GM18519 (cell line): ENCODE measurements at regions not wholly inside any gene's neighbourhood (a gene's known extent, or its start where the extent isn't known, plus 50 kb on each side); places are given as distances from the start of the nearest gene placed in this dataset.
"Not testable (repeated sequence)": the region's sequence is repeated elsewhere in the genome, so short reads cannot be mapped to it uniquely, and the experiment has no call there.

Experiments used
- ATAC-seq: cut with Tn5 transposase; IDR thresholded peaks from one replicate; pipeline ENCODE4 v1.9.1; 2021; ENCODE audit warnings: mild to moderate bottlenecking, moderate library complexity; ENCODE audit not compliant: unreplicated experiment, low FRiP score

GRCh38 chr6:169101981-169102380 is 151.7 kb downstream of the THBS2 start:
- ATAC-seq = no peak

- no peak for ATAC-seq
Measured at GRCh38 chr6:169101036-169101805, 152.4 kb downstream of the THBS2 start.

- ATAC-seq = no peak
Measured at GRCh38 chr6:169099411-169100202, 154.0 kb downstream of the THBS2 start.

GRCh38 chr6:169098651-169099050 is 155.0 kb downstream of the THBS2 start:
- ATAC-seq = not testable (repeated sequence)

- no peak for ATAC-seq
Measured at GRCh38 chr6:169098116-169098515, 155.5 kb downstream of the THBS2 start.

GRCh38 chr6:169097381-169097959 is 156.2 kb downstream of the THBS2 start:
- no peak for ATAC-seq

GRCh38 chr6:169096388-169096787 is 157.3 kb downstream of the THBS2 start:
- ATAC-seq = no peak

GRCh38 chr6:169095153-169095552 is 158.5 kb downstream of the THBS2 start:
- ATAC-seq = no peak

- ATAC-seq = no peak
Measured at GRCh38 chr6:169094552-169094950, 159.1 kb downstream of the THBS2 start.

- ATAC-seq = no peak
Measured at GRCh38 chr6:169093770-169094551, 159.7 kb downstream of the THBS2 start.

- ATAC-seq = no peak
Measured at GRCh38 chr6:169093066-169093723, 160.5 kb downstream of the THBS2 start.

- ATAC-seq = peak; percentile 66
Measured at GRCh38 chr6:169092375-169092774, 161.3 kb downstream of the THBS2 start.

- not testable (repeated sequence) for ATAC-seq
Measured at GRCh38 chr6:169090514-169091127, 163.0 kb downstream of the THBS2 start.

GRCh38 chr6:169088762-169089161 is 164.9 kb downstream of the THBS2 start:
- ATAC-seq = no peak

GRCh38 chr6:169087443-169088041 is 166.1 kb downstream of the THBS2 start:
- no peak for ATAC-seq

- not testable (repeated sequence) for ATAC-seq
Measured at GRCh38 chr6:169086616-169087015, 167.0 kb downstream of the THBS2 start.

GRCh38 chr6:169086020-169086419 is 167.6 kb downstream of the THBS2 start:
- no peak for ATAC-seq

- no peak for ATAC-seq
Measured at GRCh38 chr6:169085466-169085865, 168.2 kb downstream of the THBS2 start.

GRCh38 chr6:169084557-169084956 is 169.1 kb downstream of the THBS2 start:
- not testable (repeated sequence) for ATAC-seq
